NB4 (cell line): ENCODE measurements at regions not wholly inside any gene's neighbourhood (a gene's known extent, or its start where the extent isn't known, plus 50 kb on each side); places are given as distances from the start of the nearest gene placed in this dataset.

Source experiments
- CTCF ChIP-seq: IDR thresholded peaks from one replicate; pipeline ENCODE4 v1.5.1; 2012; ENCODE audit warnings: low read depth, low read length
- POLR2A ChIP-seq: IDR thresholded peaks from 2 replicates; pipeline ENCODE4 v1.6.1; 2011; ENCODE audit warnings: mild to moderate bottlenecking; ENCODE audit not compliant: insufficient read length; ENCODE audit errors: extremely low read depth
- TF ChIP-seq, protein P1 (sequence below): IDR thresholded peaks from 2 replicates; pipeline ENCODE4 v1.6.1; 2011; ENCODE audit warnings: low read depth, low read length

- TF ChIP-seq CTCF (no peak), POLR2A (no peak)
- TF ChIP-seq, protein P1, sequence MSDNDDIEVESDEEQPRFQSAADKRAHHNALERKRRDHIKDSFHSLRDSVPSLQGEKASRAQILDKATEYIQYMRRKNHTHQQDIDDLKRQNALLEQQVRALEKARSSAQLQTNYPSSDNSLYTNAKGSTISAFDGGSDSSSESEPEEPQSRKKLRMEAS: no peak
Measured at GRCh38 chr13:73842626-73843025, 291.6 kb downstream of the KLF12 start.
